SK-N-SH treated with all-trans-retinoic acid at 6 μM for 48 hours (cell line): ENCODE measurements at regions not wholly inside any gene's neighbourhood (a gene's known extent, or its start where the extent isn't known, plus 50 kb on each side); places are given as distances from the start of the nearest gene placed in this dataset.

Experiments used
- CSDC2 ChIP-seq: fragments of 250-450 bp; sonication (Bioruptor Pico); IDR thresholded peaks from 2 replicates; pipeline ENCODE4 v1.5.0; 2020; ENCODE audit warnings: mild to moderate bottlenecking, moderate library complexity
- GLIS3 ChIP-seq: fragments of 250-450 bp; sonication (Bioruptor Pico); IDR thresholded peaks from 2 replicates; pipeline ENCODE4 v1.5.0; 2020; ENCODE audit warnings: mild to moderate bottlenecking, moderate library complexity
- OSR1 ChIP-seq: fragments of 250-450 bp; sonication (Bioruptor Pico); IDR thresholded peaks from 2 replicates; pipeline ENCODE4 v1.8.0; 2022; ENCODE audit warnings: moderate library complexity, mild to moderate bottlenecking, inconsistent platforms
- POU6F1 ChIP-seq: fragments of 250-450 bp; sonication (Bioruptor Pico); IDR thresholded peaks from 2 replicates; pipeline ENCODE4 v1.8.0; 2021; ENCODE audit warnings: low read depth, mild to moderate bottlenecking, moderate library complexity, borderline replicate concordance
- SNAI2 ChIP-seq: fragments of 250-450 bp; sonication (Bioruptor Pico); IDR thresholded peaks from 2 replicates; pipeline ENCODE4 v1.5.0; 2020; ENCODE audit warnings: mild to moderate bottlenecking, moderate library complexity
- ZFP3 ChIP-seq: fragments of 250-450 bp; sonication (Bioruptor Pico); IDR thresholded peaks from 2 replicates; pipeline ENCODE4 v1.5.0; 2020; ENCODE audit warnings: mild to moderate bottlenecking, moderate library complexity
- ZFP30 ChIP-seq: fragments of 450-650 bp; formaldehyde crosslinking; IDR thresholded peaks from 2 replicates; pipeline ENCODE4 v1.5.0; 2022; ENCODE audit warnings: mild to moderate bottlenecking, moderate library complexity

GRCh38 chr20:20780127-20780824 lies 67.8 kb upstream of the RALGAPA2 start:
- no peak for TF ChIP-seq CSDC2
- no peak for TF ChIP-seq ZFP30 (CRISPR knock-in tag)
- TF ChIP-seq OSR1 (CRISPR knock-in tag), result no peak
- no peak for TF ChIP-seq ZFP3 (CRISPR knock-in tag)
- TF ChIP-seq SNAI2 (CRISPR knock-in tag), result no peak
- TF ChIP-seq GLIS3 (CRISPR knock-in tag), result no peak
- no peak for TF ChIP-seq POU6F1 (CRISPR knock-in tag)
